NCI-H345 treated with DMSO at 0.1 percent for 48 hours (cell line): ENCODE measurements at regions not wholly inside any gene's neighbourhood (a gene's known extent, or its start where the extent isn't known, plus 50 kb on each side); places are given as distances from the start of the nearest gene placed in this dataset.

Source experiments
- DNase-seq: peaks from one replicate; lab custom pipeline; 2025; ENCODE audit not compliant: unreplicated experiment; lab: John Stamatoyannopoulos, UW

DNA sequence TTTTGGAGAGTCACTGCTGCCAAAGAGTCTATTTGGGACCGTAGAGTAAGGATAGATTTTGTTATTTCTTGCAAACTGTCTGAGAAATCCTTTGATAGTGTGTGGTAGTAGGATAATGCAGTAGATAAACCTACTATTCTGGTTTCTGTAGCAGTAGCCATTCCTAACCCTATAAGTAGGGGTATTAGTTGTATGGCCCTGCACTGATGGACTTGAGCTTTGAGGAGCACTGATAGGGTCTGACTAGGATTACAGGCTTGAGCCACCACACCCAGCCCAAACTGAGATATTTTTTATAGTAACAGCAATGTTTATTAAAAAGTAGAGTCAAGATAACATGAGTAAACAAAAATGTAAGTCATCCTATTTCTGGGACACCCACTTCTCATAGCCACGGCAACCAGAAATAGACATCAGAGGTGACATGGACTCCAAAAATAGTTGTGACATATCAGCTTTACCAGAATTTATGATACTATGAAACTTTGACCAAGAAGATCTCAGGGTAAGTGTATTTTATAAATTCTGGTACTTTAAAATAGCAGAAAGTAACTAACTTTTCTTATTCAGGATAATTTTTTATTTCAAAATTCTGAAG lies 479.1 kb downstream of the SUCLA2 start:
- no peak for DNase-seq

DNA sequence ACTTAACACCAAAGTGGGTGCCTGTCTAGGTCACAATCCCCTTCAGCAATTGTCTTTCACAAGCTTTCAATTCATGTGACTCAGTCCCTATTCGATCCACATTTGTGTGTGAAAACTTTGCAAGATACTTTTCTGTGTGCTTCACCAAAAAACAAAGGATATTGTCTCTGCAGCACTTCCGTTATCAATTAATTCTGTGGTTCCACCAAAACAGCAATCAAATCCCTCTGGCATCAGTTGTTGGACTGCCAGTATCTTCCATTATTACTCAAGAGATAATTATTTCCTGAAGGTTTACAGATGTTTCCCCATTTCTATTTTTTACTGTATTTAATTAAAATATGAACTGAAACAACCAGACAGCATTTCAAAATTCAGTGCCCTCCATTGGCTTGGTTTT lies 481.4 kb downstream of the SUCLA2 start:
- DNase-seq = no peak

DNA sequence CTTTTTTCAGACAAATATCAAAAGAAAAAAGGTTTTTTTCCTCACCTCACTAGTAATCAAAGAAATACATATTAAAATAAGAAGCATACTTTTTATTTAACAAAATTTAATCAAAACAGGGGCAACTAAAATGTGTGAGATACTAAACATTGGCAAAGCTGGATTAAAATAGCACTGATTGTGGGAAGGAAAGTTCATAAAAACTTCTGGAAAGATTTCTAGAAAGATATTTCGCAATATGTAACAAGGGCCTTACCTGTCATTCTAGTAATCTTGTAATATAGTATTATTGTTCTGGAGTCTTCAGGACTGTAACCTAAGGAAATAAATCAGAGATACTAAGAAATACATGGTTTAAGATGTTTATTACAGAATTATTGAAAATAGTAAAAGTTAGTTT lies 482.5 kb downstream of the SUCLA2 start:
- DNase-seq = no peak

DNA sequence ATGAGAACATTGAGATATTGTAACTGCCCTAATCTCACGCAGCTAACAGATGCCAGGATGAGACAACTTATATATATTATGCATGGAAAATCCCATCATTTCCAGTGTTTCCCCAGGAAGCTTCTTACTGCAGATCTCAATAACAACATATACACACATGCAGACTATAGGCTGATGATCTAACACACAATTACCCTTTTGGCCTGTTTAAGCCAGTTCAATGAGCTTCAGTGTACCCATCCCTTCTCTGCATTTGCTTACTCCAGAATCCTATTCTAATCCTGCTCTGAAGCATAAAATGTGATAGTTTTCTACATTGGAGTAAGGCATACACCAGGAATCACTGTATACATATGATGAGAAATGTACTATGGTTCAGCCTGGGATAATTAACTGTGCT lies 489.4 kb downstream of the SUCLA2 start:
- DNase-seq = no peak

DNA sequence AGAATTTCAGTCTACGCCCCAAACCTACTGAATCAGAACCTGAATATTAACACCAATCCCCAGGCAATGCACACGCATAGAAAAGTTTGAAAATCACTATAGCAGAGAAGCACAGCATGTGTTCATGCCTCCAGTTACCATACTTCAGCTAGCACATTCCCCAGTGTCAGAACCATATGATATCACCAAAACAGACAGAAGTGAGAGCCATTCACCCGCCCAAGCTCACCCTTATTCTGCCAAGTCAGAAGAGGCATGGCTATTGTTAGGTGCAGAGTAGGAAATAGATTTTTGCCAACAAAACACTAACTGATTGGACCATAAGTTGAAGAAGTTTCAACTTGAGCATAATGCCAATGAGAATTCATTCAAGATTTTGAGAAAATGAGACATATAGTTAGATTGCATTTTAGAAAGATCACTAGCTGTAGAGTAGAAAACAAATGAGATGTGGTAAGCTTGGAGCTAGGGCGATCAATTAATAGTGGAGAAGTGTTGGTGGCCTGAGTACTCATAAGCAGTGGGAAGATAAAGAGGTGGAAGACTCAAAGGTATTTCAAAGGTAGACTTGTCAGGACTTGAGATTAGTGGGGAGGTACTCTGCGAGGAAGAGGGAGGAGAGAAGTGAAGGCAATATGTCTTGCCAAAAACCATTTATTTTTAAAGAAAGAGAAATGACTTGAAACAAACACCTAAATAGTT lies 492.4 kb downstream of the SUCLA2 start:
- DNase-seq = no peak

DNA sequence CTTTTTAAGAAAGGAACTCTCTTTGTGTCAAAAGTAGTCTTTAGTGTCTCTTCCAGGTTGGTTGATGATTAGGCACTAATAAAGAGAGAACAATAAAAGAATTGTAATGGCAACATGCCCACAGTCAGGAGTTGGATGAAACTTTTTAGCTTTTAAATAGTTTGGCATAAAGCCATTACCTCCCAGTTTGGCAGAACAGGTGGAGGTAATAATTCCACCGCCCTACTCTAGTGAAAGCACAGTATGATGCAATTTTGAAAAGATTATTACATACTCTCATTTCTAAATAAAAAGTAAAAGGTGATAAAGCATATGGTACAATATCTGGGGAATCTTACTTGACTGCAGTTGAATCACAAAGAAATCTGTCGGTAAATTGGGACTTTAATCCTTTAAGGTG lies 497.6 kb downstream of the SUCLA2 start:
- no peak for DNase-seq

DNA sequence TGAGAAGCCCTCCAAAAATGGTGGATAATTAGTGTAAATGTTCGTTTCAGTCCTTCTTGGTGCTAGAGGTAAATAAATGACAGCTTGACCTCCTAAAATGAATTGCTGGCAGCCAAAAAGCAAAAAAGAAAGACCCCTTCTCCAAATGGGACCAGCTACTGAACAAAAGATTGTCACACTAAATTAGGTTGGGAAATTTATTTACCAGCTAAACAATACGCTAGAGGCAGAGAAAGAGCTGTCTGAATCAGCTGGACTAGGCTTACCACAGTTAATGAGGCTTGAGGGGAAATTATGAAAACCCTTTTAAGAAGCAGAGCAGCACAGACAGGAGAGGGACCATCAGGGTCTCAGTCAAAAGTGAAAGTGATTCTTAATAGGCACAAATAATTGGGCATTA lies 498.9 kb downstream of the SUCLA2 start:
- DNase-seq = no peak

DNA sequence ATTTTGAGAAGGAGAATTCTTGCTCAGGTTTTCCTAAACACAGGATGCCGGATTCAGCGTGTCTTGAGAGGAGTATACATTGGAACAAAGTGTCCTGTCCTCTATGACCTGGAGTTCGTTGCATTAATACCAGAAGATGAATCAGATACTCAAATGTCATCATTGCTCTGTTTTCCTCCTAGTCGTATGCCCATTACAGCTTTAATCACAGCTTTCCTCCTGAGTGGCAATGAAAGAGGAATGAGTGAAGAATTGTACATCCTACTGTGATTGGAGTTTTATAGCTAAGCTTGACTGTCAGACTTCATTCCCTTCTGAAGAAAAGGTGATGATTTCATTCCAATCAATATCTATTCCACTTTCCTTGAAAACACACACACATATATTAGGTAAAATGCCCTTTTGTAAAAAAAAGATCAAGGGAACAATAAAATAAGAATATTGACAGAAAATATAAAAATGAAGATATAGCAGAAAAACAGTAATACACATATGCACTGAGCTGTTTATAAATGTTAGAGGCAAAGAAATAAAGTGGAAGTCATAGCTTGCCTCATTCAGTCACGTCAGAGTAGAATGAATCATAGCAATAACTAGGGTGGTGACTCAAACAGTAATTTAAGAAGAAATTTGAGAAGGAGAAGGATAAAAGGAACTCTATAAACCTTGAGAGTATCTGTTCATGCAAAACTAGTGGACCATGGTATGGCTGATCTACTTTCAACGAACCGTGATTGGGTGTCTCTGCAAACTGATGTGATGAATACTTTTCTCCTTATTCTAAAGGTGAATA lies 501.5 kb downstream of the SUCLA2 start:
- DNase-seq = no peak

DNA sequence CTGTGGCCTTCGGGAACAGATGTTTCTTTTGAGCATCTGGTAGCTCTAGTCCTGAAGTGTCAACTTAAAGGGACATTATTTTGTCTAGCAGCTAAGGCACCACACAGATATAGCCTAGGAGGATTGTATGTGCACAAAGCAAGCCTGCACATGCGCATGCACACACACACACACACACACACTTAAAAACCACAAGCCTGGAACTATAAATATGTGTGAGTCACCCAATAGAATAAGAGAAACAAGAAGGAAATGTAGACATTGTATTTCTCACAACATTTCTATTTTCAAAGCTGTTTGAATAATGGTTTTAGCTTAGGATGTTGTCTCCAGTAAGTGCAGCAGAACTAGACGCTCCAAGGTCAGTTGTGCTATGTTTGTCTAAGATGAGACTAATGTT lies 516.5 kb downstream of the SUCLA2 start:
- peak; percentile 37 for DNase-seq

DNA sequence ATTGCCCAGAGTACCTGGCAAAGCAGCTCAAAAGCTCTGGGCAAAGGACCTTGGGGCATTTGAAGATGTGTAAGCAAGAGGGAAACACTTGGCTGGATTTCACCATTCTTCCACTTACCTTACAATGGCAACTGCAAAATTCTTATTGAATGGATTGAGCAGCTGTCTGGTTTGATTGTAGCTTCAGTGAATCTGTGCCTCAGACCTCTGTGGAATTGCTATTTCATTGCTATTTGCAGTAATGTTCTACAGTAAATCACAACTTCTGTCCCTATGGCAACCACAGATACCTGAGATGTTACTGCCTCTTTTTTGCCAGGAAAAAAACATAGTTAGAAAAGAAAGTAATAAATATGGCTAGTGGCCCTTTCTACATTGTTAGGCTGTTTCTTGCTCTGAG lies 519.5 kb downstream of the SUCLA2 start:
- DNase-seq = no peak

DNA sequence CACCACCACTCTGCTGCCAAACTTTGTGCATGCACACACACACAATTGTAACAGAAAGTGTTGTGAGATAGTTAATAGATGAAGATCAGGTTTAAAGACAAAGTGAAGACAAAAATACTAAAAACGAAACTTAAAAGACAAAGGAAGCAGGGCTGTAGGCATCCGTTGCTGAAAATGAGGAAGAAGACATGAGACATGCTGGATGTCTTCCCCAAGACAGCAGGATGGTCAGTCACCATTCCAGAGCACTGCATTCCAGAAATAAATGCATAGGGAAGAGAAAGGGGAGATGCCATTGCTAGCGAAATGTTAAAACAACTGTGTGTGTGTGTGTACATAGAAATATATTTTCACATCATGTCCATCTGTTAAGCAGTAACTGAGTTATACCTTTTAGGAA lies 520.1 kb downstream of the SUCLA2 start:
- no peak for DNase-seq

DNA sequence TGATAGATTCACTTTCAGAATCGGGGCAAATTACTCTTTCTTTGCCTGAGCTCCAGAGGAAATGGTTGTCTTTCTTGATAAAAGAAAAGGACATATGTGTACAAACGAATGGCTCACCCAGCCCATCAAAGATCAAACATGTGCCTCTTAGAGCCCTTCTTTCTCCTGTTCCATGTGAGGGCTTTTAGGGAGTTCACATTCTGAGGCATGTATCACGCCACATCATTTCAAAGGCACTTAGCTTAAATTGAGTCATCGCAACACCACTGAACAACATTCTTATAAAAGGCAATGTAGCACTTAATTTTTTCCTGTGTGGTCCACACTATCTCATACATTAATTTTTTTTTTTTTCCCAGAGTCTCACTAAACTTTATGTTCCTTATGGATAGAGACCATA lies 521.0 kb downstream of the SUCLA2 start:
- DNase-seq = no peak

DNA sequence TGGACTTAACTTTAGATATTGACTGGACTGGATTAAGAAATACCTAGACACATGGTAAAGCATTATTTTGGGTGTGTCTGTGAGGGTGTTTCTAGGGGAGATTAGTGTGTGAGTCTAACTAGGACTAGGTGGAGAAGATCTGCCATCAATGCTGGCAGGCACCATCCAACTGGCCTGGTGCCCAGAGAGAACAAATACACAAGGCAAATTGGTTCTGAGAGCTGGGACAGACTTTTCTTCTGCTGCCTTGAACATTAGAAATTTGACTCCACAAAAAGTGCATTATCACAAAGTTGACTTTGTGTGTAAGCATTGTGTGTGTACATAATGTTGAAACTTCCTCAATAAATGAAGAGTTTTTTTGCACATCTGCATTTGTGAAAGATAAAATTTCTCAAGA lies 522.1 kb downstream of the SUCLA2 start:
- no peak for DNase-seq

DNA sequence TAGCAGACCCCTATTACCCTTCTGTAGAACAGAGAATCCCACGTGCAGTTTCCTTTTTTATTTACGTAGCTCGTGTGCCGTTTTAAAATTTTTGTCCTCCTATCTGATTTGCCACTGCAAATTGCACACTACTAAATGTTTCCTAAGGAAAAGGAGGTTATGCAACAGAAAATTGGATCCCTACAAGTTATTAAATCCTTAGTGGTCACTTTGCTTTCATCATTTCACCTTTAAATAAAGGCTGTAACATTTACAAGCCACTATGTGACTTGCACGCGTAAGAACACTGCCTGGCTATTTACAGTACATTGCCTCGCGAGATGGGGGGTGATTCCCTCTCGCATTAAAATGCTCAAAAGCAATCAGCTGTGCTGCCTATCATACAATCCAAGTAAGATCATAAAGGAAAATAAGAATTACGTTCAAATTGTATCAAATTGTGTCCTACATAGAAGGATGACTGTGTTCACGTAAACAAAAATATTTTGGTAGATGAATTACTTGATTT lies 525.6 kb downstream of the SUCLA2 start:
- no peak for DNase-seq

DNA sequence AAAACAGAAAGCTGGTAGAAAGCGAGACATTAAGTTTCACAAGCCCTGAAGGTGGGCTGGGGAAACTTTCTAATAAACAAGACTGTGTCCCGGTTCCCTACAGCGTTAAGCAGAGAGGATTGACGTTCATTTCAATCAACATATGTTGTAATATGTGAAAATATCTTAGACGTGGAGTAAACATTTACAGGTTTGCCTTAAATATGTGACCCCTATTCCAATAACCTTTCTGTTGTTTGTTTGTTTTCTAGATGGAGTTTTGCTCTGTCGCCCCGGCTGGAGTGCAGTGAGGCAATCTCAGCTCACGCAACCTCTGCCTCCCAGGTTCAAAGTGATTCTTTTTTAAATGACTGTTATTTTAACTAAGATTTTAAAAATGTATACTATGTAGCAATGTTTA lies 526.2 kb downstream of the SUCLA2 start:
- DNase-seq = no peak

DNA sequence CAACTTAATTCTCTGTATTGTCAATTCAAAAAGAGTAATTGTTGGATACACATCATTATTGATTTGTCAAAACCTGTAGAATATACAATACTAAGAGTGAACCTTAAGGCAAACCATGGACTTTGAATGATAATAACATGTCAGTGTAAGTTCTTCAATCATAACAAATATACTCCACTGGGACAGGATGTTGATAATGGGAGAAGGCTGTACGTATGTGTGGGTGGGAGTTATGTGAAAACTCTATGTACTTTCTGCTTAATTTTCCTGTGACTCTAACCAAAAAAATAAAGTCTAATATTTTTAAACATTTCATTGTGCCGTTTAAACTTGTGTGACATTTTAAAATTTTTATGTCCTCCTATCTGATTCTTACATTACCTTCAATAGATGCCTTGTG lies 526.7 kb downstream of the SUCLA2 start:
- no peak for DNase-seq

DNA sequence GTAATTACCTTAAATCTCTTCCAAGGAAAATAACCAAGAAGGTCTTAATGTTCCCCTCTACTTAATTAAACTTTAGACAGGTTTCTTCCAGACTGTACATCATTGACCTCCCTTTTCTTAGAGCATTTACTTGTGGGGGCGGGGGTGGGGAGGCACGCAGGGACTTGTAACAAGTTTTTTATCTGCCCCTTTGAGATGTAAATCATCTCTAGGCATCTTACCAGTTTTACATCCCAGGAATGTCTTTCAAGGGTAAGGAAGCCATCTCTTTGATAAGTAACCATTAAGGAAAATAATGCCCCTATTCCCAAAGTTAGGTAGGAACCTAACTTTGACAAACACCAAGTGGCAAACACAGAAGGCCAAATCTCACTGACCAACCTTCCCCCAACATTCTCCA lies 528.6 kb downstream of the SUCLA2 start:
- DNase-seq = no peak

DNA sequence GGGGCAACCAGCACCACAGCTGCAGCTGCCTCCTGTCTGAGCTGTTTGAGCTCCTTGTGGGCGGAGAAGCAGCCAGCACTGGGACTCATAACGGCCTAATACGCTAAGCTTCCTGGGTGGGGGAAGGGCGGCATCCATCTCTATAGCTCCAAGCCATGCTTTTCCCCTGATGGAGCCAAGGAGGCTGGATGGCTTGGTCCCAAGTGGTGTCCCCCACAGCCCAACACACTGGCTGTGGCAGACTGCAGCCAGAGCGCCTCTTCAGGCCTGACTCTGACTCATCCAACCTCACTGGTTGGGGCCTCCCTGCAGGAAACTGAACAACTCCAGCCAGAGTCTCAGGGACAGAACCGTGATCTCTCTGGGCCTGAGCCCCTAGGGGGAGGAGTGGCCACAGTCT lies 537.3 kb downstream of the SUCLA2 start:
- no peak for DNase-seq

DNA sequence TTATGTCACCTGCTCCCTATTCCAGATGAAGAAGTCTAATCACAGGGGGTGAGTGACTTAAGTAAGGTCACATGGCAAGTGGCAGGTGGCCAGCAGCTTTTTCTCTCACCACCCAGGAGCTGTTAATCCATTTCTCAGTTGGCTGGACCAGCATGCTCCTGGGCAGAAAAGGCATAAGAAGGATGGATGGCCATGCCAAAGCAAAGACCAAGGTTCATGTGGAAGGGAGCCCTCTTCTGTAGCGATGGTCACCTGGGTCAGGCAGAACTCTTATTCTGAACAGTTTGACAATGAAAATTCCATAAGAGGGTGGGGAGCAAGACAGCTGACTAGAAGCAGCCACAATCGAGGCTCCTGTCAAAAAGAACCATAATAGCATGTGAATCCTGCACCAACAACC lies 538.1 kb downstream of the SUCLA2 start:
- DNase-seq = no peak

DNA sequence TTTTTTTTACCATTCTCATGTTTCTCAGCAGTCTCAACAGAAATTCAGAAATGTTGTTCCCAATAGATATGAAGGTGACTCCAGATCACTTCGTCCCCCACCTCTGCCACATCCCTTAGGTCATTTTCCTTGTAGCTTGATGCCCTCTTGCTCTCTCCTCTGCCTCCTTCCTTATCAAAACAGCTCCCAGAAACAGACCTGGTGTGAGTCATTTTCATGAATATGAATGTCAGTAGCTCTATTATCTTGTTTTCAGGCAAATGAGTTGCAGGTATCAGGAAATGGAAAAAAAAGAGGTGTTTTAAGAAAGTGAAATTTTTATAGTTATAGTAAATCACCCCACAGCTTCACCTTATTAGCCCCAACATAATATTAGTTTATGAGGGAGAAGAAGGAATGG lies 539.3 kb downstream of the SUCLA2 start:
- DNase-seq = no peak

DNA sequence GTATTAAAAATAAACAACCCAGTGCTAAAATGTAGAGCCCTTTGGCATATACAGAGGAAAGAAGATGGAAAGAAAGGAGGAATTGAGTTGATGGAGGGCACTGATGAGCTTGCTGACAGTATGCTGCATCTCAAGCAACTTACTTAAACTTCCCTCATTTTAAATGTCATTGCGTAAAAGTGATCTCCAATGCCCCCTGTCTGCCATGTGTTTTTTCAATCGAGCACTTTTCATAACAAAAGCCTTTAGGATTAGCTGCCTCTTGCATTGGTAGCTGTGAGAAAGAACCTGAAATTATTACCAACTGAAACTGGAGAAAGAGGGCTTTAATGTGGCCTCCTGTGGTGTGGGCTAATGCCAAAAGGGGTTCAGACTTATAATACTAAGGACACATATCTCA lies 541.6 kb downstream of the SUCLA2 start:
- no peak for DNase-seq

DNA sequence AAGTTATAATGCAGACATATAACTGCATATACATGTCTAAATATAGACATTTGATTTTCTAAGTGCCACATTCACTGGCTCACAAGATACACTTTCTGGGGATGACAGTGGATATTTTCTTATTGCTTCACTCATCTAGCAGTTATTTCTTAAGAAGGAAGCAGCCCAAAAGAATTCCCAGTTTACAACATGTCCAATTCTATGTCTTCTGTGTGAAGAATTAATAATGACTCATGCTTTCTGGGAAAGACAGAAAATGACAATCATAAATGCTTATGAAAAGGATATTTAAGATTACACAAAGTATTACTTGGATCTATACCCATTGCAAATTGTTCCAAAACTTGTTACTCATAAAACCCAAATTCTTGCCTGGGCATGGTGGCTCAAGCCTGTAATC lies 543.4 kb downstream of the SUCLA2 start:
- DNase-seq = no peak
